NCI-H748 (cell line): ENCODE measurements at regions not wholly inside any gene's neighbourhood (a gene's known extent, or its start where the extent isn't known, plus 50 kb on each side); places are given as distances from the start of the nearest gene placed in this dataset.
A peak's percentile ranks its signal among the peaks of the same experiment; 100 is the strongest.

Experiments used
- DNase-seq: peaks from one replicate; lab custom pipeline; 2025; ENCODE audit not compliant: unreplicated experiment; lab: John Stamatoyannopoulos, UW

DNA sequence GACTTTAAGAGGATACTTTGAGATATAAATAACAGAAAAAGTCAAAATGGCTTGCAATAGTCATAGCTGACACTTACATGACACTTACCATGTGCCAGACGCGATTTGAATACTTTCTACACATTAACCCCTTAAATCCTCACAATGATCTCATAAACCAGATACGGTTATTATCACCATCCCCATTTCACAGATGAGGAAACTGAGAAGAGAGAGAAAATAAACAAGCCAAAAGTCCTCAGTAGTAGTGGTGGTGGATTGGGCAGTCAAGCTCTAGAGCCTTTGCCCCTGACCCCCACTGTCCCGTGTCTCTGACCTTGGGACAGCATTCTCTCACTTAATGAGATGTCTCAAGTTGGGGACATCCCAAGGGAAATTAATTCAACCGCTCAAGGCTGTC lies 105.2 kb upstream of the TAF1B start:
- DNase-seq: no peak

DNA sequence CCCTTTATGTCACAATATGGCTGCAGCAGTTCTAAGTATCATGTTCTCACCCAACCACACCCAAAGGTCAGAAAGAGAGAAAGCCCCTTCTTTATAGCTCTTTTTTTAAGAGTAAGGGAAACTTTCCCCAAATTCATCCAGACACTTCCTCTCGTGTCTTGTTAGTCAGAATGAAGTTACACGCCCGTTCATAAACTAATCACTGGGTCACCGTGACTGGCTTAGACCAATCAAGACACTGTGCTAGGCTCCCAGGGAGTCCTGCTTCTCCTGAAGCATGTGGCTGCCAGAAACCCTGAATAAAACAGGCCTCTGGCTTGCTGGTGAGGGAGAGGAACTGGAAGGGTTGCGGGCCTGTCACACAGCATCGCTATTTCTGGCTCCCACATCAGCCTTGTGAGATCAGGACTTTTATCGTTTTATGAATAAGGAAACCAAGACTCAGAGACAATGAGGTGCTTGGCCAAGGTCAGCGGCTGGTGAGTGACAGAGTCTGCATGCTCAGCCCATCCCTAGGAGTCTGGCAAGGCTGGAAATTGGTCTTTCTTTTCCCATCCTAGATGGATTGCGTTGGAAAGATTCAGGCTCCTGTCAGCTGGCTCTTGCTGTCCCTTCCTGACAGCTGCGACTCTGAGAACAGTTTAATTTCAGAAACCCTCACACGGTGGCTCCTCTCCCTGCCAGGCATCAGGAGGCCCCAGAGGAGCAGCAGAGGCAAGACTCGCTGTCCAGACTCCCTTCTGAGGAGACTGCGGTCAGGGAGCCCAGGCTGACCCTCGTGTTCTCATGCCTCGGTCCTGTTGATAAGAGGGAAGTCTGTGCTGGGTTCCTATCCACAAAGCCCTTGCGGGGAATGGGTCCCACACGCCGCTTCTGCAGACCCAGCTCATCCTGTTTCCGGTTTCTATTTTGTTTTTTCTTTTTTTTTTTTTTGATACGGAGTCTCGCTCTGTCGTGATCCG lies 104.5 kb upstream of the TAF1B start:
- DNase-seq: no peak

DNA sequence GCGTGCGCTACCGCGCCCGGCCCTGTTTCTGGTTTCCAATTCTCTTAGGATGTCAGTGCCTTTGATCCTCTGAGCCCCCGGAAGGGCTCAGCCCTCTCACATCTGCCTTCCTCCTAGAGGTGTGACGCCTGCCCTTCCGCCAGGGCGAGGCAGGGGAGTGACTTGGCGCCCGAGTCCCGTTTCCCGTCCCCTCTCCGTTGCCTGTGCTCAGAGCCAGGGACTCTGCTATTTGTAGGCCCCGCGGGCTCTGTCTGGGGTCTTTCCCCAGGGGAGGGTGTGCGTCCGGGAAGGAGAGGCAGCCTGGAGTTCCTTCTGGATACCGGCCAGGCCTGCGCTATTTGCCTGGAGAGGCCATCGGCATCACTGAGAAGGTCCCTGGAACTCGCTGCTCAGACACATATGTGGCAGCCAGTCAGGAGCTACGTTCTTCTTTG lies 103.7 kb upstream of the TAF1B start:
- DNase-seq: no peak

GRCh38 chr2:9740382-9741073 lies 102.7 kb upstream of the TAF1B start:
- DNase-seq: no peak

GRCh38 chr2:9741110-9741509 lies 102.2 kb upstream of the TAF1B start:
- DNase-seq: no peak

- no peak for DNase-seq
Measured at GRCh38 chr2:9742601-9743000, 100.7 kb upstream of the TAF1B start.

- no peak for DNase-seq
Measured at GRCh38 chr2:9744256-9745004, 98.8 kb upstream of the TAF1B start.

DNA sequence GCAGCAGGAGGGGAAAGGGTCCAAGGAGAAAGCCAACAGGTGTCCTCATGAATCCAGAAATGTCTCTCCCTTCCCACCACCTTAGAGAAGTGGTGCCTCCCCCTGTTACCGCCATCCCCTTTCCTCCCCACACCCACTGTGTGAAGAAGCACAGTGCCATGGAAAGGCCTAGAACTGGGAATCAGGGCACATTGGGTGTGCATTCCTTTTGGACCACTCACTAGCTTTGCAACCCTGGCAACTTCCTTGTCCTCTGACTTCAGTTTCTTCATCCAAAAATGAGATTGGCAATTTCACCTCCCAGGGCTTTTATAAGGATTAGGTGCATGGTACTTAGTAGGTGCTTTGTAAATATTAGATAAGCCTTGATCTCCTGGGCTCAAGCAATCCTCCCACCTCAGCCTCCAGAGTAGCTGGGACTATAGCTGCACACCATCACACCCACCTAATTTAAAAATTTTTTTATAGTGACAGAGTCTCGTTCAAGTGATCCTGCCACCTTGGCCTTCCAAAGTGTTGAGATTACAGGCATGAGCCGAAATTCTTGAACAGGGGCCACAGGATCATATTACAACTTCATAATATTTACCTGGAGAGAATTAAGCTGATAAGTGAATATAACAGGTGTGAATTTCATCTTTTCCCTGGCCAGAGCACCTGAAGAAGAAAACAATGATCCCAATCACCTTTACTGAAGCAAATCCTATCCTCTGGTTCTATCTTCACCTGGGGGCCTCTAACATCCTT lies 97.9 kb upstream of the TAF1B start:
- DNase-seq: no peak

DNA sequence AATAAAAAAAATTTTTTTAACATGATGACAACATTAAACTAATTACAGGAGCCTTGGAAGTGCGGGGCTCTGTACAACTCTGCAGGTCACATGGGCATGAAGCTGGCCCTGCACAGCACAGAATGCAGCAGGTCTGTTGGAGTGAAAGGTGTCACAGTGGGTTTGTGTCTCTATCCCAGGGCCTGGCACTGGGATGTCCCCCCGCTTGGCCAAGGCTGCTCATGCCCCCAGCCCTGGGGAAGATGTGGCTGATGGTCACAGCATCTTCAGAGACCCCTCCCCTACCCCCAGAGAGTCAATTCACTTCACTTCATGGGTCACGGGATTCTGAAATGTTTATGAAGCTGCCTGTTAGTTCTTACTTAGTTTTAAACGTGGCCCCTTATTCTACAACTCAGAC lies 95.9 kb upstream of the TAF1B start:
- DNase-seq: no peak

DNA sequence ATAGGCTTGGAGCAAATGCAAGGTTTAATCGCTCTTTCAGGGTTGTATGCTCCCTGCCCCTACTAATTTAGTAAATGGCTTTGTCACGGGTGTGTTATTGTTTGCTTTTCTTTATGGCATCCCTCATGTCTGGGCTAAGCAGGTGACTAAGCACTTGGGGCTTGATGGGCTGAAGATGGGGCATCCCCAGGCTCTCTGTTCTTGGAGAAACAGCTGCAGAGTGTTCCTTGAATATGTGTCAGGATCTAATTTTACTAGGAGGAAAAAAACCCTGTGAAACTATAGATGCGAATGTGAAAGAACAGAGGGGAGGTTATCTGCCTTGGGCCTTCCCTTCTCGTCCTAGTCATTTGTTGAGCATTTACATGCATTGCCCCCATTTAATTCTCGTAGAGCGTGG lies 94.7 kb upstream of the TAF1B start:
- DNase-seq: peak; percentile 63

DNA sequence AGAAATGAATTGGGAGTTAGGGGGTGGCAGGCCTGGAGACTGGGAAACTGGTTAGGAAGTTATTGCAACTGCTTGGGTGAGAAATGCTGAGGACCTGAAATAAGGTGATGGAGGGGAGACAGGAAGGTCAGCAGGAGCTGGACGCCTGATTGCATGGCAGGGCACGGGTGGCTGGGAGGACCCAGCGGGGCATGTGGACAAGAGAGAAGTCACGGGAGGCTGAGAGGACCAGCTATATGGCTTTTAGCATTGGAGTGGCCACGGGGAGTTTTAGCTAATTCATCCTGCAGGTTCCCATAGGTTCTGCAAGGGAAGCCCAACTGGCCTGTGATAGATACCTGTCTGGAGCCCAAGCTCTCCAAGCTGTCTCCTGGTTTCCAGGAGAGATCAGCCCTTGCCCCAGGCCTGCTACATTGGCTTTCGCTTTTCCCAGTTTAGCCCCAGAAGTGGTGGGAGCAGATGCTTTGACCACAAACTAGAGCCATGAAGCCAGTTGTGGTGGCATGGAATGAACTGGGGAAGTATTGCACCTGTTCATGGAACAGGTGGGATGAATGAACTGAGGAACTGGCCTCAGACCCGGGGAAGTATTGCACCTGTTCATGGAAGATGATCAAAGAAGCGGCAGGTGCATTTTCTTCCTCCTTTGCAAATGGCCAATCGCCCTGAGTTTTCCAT lies 93.6 kb upstream of the TAF1B start:
- no peak for DNase-seq

DNA sequence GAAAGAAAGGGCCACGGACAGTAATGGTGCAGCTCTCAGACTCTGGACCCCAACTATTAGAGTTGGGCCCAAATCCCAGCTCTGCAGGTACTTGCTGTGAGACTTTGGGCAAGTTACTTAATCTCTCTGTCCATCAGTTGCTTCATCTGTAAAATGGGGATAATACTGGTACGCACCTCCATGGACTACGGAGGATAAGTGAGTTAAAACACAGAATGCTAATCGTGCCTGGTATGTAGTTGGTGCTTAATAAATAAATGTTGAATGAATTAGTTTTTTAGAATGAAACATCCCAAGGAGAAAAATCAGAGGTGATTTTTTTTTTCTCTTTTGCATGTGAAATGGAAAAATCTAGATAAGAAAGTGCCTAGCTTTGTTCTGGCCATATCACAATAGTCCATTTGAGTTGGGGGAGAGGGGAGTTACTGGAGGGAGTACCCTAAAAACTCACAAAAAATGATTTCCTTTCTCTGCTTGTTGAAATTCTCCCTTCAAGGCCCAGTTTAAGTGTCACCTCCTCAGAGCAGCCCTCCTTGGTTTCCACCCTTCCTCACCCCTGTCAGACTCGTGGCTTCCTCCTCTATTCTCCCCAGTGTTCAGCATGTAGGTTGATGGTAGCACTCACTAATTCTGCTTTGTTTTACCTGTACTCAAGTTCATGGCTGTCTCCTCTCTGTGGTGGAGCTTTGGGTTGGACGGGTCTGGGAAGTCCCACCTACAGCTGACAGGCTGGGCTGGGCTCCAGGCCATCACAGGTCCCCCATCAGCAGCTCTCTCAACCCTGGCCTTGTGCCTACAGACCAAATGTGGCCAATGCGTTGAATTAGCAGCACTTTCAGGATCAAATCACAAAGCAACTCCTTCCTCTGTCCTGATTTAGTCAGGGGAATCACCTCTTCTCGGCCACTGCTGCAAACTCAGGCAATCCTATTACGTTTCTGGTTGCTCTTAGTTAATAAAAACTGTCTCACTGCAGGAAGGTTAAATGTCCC lies 92.8 kb upstream of the TAF1B start:
- no peak for DNase-seq

DNA sequence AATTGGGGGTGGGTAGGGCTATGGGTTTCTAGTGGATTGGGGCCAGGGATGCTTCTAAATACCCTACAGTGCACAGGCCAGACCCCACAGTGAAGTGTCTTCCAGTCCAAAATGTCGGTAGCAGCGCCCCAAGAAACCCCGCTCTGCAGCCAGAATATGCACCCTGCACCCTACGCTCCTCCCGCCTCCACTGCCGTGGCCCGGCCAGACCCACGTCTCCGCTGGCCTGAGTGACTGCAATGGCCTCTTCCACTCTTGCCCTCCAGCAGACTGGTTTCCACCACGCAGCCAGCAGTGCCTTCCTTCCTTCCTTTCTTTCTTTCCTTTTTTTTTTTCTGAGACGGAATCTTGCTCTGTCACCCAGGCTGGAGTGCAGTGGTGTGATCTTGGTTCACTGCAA lies 91.4 kb upstream of the TAF1B start:
- no peak for DNase-seq

- no peak for DNase-seq
Measured at GRCh38 chr2:9752441-9753275, 90.6 kb upstream of the TAF1B start.

DNA sequence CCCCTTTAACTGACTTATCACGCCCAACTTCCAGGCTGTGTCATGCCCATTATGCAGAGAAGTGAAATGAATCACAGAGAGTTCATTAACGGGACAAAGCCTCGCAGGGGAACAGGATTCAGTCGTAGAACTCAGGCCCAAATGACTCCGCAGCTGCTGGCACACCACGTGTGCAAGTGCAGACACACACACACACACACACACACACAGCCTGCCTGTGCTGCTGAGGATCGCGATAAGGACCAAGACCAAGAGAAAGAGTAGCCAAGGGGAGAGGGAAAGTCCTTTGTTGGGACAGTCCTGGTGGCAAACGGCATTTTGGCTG lies 90.0 kb upstream of the TAF1B start:
- no peak for DNase-seq

- DNase-seq: no peak
Measured at GRCh38 chr2:9753665-9754531, 89.4 kb upstream of the TAF1B start.

DNA sequence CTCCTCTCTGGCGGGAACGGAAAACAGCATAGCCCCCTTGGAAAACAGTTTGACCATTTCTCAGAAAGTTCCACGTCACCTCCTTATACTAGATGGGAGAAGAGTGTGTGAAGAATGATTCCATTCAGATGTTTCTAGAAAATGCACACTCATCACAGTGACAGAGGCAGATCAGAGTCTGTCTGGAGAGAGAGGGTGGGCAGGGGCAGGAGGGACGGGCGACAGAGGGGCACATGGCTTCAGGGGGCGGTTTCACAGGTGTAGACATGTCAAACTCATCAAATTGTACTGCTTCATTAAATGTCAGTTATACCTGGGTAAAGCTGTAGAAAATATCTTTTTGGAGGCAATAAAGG lies 88.8 kb upstream of the TAF1B start:
- no peak for DNase-seq

GRCh38 chr2:9755008-9755407 lies 88.3 kb upstream of the TAF1B start:
- DNase-seq: no peak
